Right ventricle myocardium superior (tissue), 1 donor: ENCODE measurements at regions not wholly inside any gene's neighbourhood (a gene's known extent, or its start where the extent isn't known, plus 50 kb on each side); places are given as distances from the start of the nearest gene placed in this dataset.
"Not testable (repeated sequence)": the region's sequence is repeated elsewhere in the genome, so short reads cannot be mapped to it uniquely, and the experiment has no call there.

Experiments used
- ATAC-seq: fragments of 200-7000 bp; cut with Tn5 transposase; one replicate; pipeline ENCODE4 v1.9.1; 2020; ENCODE audit warnings: mild to moderate bottlenecking; ENCODE audit not compliant: poor library complexity
- DNase-seq: peaks from one replicate; pipeline ENCODE4 v3.0.0-alpha.2; 2020
- intact Hi-C: fragments of 100-400 bp; cut with DNase I; formaldehyde crosslinking; loops from one replicate; pipeline ENCODE4 v1.11.2; 2022
- donor health status: DM: no; HTN: yes; CAD: no; lungs with severe emphysema.

DNA sequence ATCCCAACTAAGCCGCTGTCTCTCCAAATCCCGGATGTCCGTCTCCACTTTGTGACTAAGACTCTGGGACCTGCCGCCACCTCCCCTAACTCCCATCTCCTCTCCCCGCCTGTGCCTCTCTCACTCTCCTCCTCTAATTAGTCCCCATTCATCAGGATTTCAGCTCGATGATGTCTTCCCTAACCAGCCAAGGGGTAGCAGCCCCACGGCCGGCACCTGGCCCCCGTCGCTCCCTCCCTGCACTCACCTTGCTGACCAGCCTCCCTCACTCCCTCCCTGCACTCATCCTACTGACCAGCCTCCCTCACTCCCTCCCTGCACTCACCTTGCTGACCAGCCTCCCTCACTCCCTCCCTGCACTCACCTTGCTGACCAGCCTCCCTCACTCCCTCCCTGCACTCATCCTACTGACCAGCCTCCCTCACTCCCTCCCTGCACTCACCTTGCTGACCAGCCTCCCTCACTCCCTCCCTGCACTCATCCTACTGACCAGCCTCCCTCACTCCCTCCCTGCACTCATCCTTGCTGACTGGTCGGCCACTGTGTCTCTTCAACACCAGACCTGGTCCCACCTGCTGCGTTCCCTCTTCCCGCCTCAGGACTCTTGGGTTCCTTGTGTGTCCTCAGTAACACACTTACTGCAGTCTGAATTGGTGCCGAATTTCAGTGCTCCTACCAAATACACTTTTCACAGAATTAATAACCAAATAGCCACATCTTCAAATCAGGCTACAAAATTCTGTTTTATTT, 179.3 kb upstream of the SALL3 start:
- ATAC-seq, DNase-seq, intact Hi-C loops: not testable (repeated sequence)

DNA sequence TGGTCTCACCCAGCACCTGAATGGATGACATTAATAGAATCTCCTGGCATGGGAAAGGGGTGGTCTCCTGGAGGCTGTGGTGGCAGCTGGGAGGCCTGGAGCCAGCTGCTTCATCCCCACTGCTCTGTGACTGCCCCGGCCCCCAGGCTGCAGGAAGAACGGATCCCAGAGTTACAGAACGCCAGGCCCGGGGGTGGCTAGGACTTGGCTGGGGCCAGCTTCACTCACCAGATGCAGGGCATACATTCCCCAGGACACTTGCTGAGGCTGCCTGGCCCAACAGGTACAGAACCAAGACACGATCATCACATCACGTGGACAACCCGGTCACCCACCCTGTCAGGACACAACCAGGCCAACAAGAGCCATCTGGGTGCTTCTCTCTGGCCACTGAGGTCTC, 178.6 kb upstream of the SALL3 start:
- intact Hi-C loops = no loop called here
- ATAC-seq (no peak), DNase-seq (no peak)

DNA sequence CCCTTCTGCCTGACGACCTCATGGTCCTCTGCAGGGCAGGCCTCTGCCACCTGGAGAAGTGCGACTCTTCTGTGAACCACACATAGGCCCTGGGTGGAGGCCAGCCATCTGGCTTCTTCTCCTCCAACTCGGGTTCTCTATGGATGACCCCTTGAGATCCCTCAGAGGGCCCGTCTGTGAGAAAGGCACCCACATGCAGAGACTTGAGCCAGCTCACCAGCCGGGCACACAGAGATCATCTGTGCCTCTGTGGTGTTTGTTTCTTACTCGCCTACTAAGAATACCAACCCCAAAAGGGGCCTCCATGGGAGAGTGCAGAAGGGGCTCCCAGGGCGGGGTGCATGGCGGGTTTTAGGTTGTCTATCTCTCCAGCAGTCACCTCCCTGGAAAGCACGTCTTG, 176.5 kb upstream of the SALL3 start:
- DNase-seq = no peak
- ATAC-seq = no peak
- intact Hi-C loops = no loop called here

DNA sequence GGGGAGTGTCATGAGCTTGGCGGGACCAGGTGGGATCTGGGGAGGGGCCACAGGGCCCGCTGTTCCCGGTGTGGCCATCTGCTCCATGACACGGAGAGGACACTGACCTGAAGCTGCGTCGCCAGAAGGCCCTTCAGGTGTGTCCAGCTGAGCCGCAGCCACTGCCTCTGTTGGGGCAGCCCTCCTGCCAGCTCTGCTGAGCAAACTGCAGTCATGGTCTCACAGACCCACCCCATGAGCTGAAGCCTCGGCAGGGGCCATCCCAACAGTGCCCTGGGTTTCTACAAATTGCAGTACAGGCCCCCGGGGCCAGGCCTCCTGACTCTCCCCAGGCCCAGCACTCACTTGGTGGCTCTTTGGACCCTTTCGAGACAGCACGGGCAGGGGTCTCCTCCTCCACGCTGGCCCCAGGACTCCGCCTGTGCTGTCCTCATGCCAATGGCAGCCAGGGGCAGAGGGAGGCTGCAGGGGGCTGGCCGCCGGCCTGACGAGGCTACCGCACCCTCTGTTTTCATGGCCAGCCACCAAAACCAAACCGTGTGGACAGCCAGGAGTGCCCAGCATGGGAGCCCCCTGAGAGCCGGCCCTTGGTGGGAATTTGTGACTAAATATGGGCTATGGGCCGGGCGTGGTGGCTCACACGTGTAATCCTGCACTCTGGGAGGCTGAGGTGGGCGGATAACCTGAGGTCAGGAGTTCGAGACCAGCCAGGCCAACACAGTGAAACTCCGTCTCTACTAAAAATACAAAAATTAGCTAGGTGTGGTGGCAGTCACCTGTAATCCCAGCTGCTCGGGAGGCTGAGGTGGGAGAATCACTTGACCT, 175.2 kb upstream of the SALL3 start:
- intact Hi-C loops = no loop called here
- ATAC-seq (no peak), DNase-seq (no peak)

DNA sequence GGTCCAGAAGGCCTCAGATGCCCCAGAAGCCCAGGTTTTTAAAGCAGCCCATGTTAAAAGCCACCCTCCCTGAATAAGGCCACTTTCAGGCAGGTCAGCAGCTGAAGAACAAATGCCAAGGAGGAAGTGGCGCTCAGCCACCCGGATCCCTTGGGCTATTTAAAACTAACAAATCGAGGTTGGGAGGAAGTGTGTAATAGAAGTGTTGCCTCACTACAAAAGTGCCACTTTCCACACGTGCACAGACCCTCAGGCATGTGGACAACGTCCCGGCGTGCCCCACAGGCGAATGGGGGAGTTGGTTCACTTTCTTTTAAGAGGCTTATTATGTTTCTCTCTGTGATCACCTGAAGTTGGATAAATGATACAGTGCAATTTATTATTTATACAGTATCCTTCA, 173.8 kb upstream of the SALL3 start:
- intact Hi-C loops = no loop called here
- ATAC-seq = no peak
- no peak for DNase-seq

DNA sequence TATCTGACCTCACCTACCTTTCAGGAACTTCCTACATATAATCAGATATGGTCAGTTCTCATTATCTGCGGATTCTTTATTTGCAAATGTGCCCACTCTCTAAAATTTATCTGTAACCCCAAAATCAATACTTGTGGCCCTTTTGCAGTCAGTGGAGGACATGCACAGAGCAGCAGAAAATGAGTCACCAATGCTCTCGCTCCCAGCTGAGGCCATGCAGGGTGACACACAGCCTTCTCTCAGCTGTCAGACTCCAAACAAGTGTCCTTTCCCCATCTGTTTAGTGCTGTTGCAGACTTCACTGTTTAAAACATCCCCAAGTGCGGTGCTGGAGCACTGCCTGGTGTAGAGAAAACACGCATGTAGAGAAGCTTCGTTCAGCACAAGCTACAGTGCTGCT, 171.9 kb upstream of the SALL3 start:
- no peak for DNase-seq
- ATAC-seq = no peak
- intact Hi-C loops = no loop called here

DNA sequence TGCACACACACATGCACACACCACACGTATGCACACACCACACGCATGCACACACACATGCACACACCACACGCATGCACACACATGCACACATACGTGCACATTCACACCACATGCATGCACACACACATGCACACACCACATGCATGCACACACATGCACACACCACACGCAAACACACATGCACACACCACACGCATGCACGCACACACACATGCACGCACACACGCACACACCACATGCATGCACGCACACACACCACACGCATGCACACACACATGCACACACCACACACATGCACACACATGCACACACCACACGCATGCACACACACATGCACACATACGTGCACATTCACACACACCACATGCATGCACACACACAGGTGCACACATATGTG, 169.8 kb upstream of the SALL3 start:
- DNase-seq (no peak), ATAC-seq (no peak)
- intact Hi-C loops = no loop called here

DNA sequence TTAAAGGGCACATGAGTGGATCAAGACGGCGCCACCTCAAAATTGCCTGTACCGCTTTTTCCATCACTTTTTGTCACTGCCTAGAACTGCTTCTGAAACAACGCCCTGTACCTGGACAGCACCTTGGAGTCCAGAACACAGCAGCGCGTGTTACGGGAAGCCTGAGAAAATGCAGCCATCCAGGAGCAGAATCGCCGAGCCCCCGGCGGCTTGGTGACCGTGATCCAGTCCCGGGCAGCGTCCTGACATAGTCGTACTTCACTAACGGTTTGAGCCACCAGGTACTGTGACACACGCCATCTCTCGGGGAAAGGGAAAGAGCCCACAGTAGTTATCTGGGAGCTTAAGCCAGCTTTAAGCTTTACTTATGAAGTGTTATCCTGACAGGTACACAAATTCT, 168.9 kb upstream of the SALL3 start:
- no peak for DNase-seq
- ATAC-seq = no peak
- intact Hi-C loops = no loop called here

DNA sequence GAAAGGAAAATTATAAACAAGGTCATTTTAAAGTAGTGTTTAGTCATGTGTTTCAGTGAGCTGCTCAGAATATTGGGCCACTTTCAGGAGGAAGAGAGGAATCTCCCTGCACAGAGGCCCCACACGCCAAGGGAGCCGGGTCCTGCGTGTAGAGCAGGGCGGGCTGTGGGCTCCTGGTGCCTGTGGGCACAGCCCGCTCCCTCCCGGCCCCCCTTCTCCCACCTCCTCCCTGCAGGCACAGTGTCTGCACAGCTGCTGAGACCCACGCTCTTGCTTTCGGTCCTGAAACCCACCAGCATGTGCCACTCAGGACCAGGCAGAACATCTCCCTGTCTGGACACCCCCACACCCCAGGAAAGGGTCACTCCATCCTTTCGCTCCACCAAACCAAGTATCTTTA, 167.6 kb upstream of the SALL3 start:
- intact Hi-C loops = no loop called here
- ATAC-seq = no peak

DNA sequence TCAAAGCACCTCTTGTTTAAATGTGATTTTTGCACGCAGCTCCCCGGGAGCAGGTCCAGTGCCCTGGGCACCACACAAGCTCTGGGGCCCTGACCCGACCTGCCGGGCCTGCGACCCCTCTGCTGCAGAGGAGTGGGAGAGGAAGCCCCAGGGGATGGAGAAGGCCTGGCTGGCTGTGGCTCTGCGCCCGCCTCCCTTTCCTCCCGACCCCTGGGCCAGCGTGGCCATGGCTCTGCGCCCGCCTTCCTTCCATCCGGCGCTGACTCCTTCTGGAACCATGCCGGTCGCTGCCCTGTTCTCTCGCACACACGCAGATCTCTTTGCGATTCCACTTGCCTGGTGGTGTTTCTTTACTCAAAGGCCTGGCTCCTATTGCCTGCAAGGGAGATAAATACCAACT, 166.5 kb upstream of the SALL3 start:
- intact Hi-C loops = no loop called here
- ATAC-seq (no peak), DNase-seq (no peak)

More for the DNA sequence above, 167.6 kb upstream of the SALL3 start:
- no peak for DNase-seq

DNA sequence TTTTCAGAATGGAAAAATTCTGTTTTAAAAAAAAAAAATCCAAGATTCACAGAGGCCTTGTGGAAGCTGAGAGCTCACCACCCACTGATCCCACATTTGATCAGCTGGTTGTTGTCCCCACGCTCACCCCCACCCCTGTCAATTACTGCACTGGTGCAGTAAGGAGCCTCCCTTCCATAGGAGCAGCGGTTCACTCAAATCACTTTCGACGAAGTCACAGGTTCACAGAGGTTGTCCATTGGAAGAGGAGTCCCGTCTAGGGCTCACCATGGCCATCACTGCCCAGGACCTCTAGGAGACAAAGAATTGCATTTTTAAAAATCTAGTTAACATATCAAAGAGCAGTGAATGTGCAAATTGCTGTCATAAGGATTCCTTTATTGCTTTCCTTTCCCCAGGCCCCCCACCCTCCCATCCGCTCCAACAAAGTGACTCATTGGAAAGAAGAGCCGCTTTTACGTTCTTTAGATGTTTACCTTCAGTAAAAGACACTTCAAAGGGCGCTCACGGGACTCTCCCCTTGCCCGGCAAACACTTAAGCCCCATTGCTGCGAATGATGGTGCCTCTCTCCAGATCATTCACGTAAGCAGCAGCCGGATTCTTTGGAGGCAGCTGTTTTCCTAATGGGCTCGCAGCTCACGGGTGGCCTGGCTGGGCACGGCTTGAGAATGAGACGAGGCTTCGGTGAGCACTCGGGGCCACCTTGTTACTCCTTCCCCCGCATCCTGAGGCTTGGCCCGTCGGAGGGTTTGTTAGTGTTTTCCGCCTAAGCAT, 165.5 kb upstream of the SALL3 start:
- no peak for ATAC-seq
- DNase-seq = no peak
- intact Hi-C loops = no loop called here

DNA sequence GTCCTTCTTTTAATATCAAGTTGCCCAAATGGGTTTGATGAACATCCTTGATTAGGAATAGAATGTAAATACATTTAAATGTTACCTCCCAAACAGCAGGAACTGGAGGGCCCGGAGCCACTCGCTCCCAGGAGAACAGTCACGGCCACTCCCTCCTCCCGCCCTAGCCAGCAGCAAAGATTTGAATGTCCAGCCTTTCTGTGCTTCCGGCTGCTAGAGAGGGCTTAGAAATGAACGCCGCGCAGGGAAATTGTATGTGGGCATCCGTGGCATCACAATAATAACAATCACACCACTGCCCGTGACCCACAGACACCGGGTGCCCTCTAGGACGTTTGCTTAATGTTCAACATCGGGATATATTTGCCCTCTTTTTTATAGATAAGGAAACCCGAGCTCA, 164.9 kb upstream of the SALL3 start:
- no peak for ATAC-seq
- intact Hi-C loops = no loop called here

DNA sequence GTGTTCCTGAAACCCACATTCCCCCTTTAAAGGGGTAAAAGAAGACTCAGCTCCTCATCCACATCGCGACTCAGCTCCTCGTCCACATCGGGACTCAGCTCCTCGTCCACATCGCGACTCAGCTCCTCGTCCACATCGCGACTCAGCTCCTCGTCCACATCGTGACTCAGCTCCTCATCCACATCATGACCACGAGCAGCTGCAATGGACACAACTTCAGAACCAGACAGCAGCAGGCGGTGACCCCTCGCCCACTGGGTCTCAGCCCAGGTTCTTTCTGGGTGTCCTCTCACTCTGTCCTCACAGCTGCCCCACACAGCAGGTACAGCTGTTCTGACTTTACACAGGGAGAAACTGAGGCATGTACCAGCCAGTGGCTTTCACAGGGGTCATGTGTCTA, 163.5 kb upstream of the SALL3 start:
- intact Hi-C loops = no loop called here
- DNase-seq = no peak
- ATAC-seq = no peak

More for the DNA sequence above, 164.9 kb upstream of the SALL3 start:
- no peak for DNase-seq

DNA sequence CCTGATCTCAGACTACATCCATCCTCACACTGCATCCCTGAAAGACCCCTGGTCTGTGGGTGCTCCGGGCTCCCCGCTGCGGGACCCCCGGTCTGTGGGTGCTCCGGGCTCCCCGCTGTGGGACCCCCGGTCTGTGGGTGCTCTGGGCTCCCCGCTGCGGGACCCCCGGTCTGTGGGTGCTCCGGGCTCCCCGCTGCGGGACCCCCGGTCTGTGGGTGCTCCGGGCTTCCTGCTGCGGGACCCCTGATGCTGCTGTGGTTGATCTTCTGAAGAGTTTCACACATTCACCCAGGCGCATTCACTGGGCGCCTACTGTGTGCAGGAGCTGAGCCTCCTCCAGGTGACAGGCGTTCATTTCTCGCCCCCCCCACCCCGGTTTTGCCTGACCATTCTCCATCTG, 162.7 kb upstream of the SALL3 start:
- no peak for DNase-seq
- intact Hi-C loops = no loop called here
- ATAC-seq = no peak

DNA sequence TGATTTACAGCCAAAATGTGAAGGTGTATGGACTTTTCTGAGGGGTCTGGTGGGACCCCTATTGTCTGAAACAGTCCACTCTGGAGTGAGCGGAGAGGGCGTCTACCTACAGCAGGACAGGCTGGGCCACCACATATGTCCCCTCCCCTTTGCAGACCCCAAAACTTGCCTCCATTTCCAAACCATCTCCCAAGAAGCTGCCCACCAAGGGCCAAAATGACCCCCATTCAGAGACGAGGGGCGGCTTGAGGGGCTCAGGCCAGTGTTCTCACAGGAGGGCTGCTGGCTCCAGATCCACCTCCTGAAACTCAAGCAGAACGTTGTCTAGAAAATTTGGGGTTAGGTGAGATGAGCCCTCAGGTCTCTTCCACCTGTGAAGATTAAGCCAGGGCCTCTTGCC, 161.1 kb upstream of the SALL3 start:
- intact Hi-C loops = no loop called here
- DNase-seq (no peak), ATAC-seq (no peak)

DNA sequence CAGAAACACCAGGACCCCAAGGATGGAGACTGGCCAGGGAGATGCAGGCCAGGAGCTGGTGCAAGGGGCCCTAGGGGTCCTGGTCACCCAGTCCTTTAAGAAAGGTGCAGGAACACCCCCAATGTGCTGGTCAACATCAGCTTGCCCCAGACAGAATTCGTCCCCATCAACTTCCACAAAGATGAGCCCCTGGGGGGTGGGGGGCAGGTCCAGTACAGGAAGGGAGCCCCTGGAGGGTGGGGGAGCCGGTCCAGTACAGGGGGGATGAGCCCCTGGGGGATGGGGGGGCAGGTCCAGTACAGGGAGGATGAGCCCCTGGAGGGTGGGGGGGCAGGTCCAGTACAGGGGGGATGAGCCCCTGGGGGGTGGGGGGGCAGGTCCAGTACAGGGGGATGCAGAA, 160.7 kb upstream of the SALL3 start:
- ATAC-seq = no peak
- intact Hi-C loops = no loop called here

DNA sequence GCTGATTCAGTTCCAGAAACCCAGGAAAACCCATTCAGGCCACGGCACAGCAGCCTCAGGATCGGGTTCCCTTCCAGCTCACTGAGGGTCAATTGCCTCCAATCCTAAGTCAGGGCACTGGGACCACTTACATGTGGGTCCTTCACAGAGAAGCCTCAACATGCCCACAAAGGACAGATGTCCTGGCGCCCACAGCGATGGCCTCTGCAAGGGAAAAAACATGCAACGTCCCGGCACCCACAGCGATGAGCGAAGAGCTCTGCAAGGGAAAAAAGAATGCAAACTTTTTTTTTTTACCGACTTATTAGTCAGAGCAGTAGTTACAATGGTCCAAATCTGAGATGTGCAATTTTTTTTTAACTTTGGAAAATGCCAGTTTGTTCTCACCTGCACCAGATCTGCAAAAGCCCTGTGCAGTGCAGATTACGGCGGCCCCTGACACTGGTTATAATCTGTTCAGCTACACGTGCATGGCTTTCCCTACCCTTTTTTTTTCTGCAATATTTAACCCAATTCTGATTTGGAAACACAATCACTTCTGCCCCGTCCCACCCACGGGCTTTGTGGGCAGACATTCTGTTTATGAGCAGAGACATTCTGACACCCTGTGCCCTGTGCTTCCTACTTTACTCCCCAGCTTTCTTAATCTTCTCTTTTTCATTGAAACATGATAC, 159.3 kb upstream of the SALL3 start:
- no peak for ATAC-seq
- no peak for DNase-seq
- intact Hi-C loops = no loop called here

More for the DNA sequence above, 160.7 kb upstream of the SALL3 start:
- DNase-seq = no peak

DNA sequence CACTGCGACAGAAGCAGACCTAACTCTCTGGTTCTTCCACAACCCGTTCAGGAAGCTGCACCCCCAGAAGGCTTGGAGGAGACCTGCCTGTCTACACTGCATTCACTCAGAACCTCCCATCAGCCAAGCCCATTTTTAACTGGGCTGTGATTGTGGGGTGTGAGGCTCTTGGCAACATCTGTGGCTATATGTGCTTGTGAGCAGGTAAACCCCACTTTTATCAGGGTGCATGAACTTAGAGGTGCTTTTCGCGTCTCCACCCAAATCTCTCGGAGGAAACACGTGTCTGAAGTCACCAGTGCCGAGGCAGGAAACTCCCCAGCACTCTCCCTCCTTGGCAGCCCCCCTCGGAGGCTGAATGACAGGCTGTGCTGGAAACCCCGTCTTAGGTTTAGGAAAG, 158.2 kb upstream of the SALL3 start:
- intact Hi-C loops = no loop called here
- DNase-seq (no peak), ATAC-seq (no peak)
